ENCODE measurements at regions not wholly inside any gene's neighbourhood (a gene's known extent, or its start where the extent isn't known, plus 50 kb on each side); places are given as distances from the start of the nearest gene placed in this dataset.

DNA sequence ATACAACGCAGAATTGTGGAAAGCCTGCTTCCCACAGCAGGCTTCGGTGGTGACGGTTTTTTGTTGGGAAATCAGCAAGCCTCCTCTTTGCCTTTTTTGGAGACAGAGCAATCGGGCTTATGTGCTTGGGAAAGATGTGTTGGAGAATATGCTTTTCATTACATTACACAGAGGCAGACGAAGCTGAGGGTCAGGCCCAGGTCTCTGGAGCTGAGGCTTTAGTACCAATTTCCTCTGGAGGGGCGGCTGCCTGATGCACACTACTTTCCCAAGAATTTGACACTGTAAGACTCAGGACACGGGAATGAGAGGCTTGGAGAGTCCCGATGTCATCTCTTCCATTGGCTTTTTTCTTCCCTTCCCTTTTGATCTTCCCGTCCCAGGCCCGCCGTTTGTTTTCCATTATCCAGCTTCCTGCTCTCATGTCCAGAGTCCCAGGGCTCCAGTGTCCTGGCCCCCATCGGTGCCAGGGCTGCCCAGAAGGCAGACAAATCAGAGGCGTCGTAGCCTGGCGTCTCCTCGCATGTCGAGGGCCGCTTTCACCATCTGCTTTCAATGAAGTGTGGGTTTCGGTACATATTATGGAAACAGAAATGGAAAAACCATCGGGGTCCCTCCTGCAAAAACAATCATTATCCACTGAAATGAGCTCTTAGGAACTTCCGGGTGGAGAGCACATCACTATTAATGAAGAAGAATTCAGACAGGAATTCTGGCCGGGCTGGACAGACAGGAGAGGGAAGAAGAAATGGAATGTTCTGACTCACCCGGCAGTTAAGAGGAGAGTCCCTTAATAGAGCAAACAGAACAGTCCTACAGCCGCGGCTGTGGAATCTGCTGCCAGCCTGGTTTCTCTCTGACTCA, 123.0 kb upstream of the JCAD start:
- H3K79me2 ChIP-seq (ENCODE audit: insufficient read depth, low read length): no peaks in the 10 kb centered on the region
- H3K27me3 ChIP-seq (ENCODE audit: insufficient read depth, low read length, poor library complexity): no peaks in the 10 kb centered on the region
- no peaks in the 10 kb centered on the region for H3K9me3 ChIP-seq (ENCODE audit: insufficient read depth, low read length, severe bottlenecking)
- no peak overlapping the region for H3K9ac ChIP-seq (ENCODE audit: low read depth, low read length)
- no peak overlapping the region for H3K27ac ChIP-seq (ENCODE audit: low read length)
- no peak overlapping the region for H3K4me2 ChIP-seq (ENCODE audit: insufficient read depth, low read length)
- no peaks in the 10 kb centered on the region for H3K36me3 ChIP-seq (ENCODE audit: insufficient read depth, low read length)
- no peak overlapping the region for H3K4me3 ChIP-seq (ENCODE audit: low read depth in 1 of 2, low read length in 2 of 2)
- DNase-seq (no peak), ATAC-seq (ENCODE audit: insufficient read depth, low read depth) (no peak)
- H3K4me1 ChIP-seq (ENCODE audit: insufficient read depth, low read length): no peaks in the 10 kb centered on the region
- no peaks in the 10 kb centered on the region for H4K20me1 ChIP-seq (ENCODE audit: insufficient read depth, low read length)
- no peak for TF ChIP-seq EZH2 (IDR thresholded peaks at IDR 0.05; ENCODE audit: borderline replicate concordance, low read depth, low read length, severe bottlenecking)
- TF ChIP-seq CTCF (IDR thresholded peaks at IDR 0.05; ENCODE audit: borderline replicate concordance, extremely low read depth, low read length, poor library complexity, severe bottlenecking): no peak
- H2AFZ ChIP-seq (ENCODE audit: low read depth, low read length): no peak overlapping the region

- H4K20me1 ChIP-seq (ENCODE audit: insufficient read depth, low read length): no peaks in the 10 kb centered on the region
- H3K4me2 ChIP-seq (ENCODE audit: insufficient read depth, low read length): no peak overlapping the region
- H3K4me1 ChIP-seq (ENCODE audit: insufficient read depth, low read length): no peaks in the 10 kb centered on the region
- H3K4me3 ChIP-seq (ENCODE audit: low read depth in 1 of 2, low read length in 2 of 2): no peak overlapping the region
- no peak overlapping the region for H2AFZ ChIP-seq (ENCODE audit: low read depth, low read length)
- H3K27me3 ChIP-seq (ENCODE audit: insufficient read depth, low read length, poor library complexity): no peaks in the 10 kb centered on the region
- DNase-seq (no peak), ATAC-seq (ENCODE audit: insufficient read depth, low read depth) (no peak)
- no peaks in the 10 kb centered on the region for H3K79me2 ChIP-seq (ENCODE audit: insufficient read depth, low read length)
- no peaks in the 10 kb centered on the region for H3K9me3 ChIP-seq (ENCODE audit: insufficient read depth, low read length, severe bottlenecking)
- H3K9ac ChIP-seq (ENCODE audit: low read depth, low read length): no peak overlapping the region
- H3K36me3 ChIP-seq (ENCODE audit: insufficient read depth, low read length): no peaks in the 10 kb centered on the region
- TF ChIP-seq CTCF (IDR thresholded peaks at IDR 0.05; ENCODE audit: borderline replicate concordance, extremely low read depth, low read length, poor library complexity, severe bottlenecking) (no peak), EZH2 (IDR thresholded peaks at IDR 0.05; ENCODE audit: borderline replicate concordance, low read depth, low read length, severe bottlenecking) (no peak)
- no peak overlapping the region for H3K27ac ChIP-seq (ENCODE audit: low read length)
Observed at GRCh38 chr10:30178356-30178964, 119.1 kb upstream of the JCAD start.

DNA sequence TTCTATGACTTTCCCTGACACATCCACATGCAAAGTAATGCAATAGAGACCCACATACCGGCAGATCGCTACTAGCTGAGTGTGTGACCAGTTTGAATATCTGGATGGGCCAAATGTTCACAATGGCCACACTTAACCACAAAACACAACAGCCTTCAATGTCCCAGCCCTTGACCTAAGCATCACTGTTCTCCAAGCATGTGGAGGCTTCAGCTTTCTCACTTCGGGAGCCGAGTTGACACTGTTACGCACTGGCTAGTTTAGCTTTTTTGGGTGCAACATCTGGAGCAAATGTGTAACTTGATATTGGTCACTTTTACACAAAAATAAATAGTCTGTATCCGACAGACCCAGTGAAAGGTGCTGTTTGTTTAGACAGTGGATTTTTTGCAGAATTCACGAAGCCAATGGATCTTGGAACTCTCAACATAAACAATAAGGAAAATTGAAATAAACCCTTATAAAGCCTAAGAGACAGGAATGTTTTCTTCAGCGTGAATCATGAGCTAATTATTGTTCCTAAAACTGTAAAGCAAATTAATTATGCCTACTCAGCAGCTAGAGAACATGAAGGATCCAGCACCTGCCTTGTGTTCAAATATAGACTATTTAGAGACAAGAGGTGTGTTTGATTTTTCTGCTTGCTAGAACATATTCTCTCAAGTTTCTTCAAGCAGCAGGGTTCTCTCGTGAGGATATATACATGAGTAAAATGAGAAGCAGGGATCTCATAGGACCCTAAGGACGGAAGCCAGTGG, 117.6 kb upstream of the JCAD start:
- no peak overlapping the region for H3K27ac ChIP-seq (ENCODE audit: low read length)
- H3K4me1 ChIP-seq (ENCODE audit: insufficient read depth, low read length): no peaks in the 10 kb centered on the region
- ATAC-seq (ENCODE audit: insufficient read depth, low read depth): no peak
- no peak overlapping the region for H2AFZ ChIP-seq (ENCODE audit: low read depth, low read length)
- H3K4me3 ChIP-seq (ENCODE audit: low read depth in 1 of 2, low read length in 2 of 2): no peak overlapping the region
- no peaks in the 10 kb centered on the region for H3K27me3 ChIP-seq (ENCODE audit: insufficient read depth, low read length, poor library complexity)
- TF ChIP-seq EZH2 (IDR thresholded peaks at IDR 0.05; ENCODE audit: borderline replicate concordance, low read depth, low read length, severe bottlenecking): no peak
- no peak for TF ChIP-seq CTCF (IDR thresholded peaks at IDR 0.05; ENCODE audit: borderline replicate concordance, extremely low read depth, low read length, poor library complexity, severe bottlenecking)
- H3K9me3 ChIP-seq (ENCODE audit: insufficient read depth, low read length, severe bottlenecking): no peaks in the 10 kb centered on the region
- H3K4me2 ChIP-seq (ENCODE audit: insufficient read depth, low read length): no peak overlapping the region
- H3K9ac ChIP-seq (ENCODE audit: low read depth, low read length): no peak overlapping the region
- H3K36me3 ChIP-seq (ENCODE audit: insufficient read depth, low read length): no peaks in the 10 kb centered on the region
- DNase-seq: no peak
- no peaks in the 10 kb centered on the region for H3K79me2 ChIP-seq (ENCODE audit: insufficient read depth, low read length)
- H4K20me1 ChIP-seq (ENCODE audit: insufficient read depth, low read length): no peaks in the 10 kb centered on the region
